WTC11 (cell line): ENCODE measurements at regions not wholly inside any gene's neighbourhood (a gene's known extent, or its start where the extent isn't known, plus 50 kb on each side); places are given as distances from the start of the nearest gene placed in this dataset.

ENCODE experiments used
- ATAC-seq: fragments of 200-7000 bp; cut with Tn5 transposase; 2 replicates; pipeline ENCODE4 v1.10.0; 2021; ENCODE audit warnings: mild to moderate bottlenecking, moderate library complexity
- CTCF ChIA-PET: fragments of 300-600 bp; sonication (Branson Sonifier 250); formaldehyde crosslinking; loops from one replicate; lab custom pipeline; 2021; ENCODE audit warnings: antibody characterized with exemption; lab: Charles Lee
- POLR2A ChIA-PET: fragments of 350-600 bp; sonication (Branson Sonifier 250); formaldehyde crosslinking; loops from one replicate; lab custom pipeline; 2021; ENCODE audit warnings: antibody characterized with exemption; lab: Charles Lee
- DNase-seq: peaks from one replicate; pipeline ENCODE4 v3.0.0; 2021; ENCODE audit warnings: low spot score
- H3K27ac Mint-ChIP-seq: 2 replicates; pipeline ENCODE4 v1.8.0; 2021; ENCODE audit warnings: mixed read lengths
- H3K27me3 Mint-ChIP-seq: 2 replicates; pipeline ENCODE4 v1.8.0; 2021; ENCODE audit warnings: low read depth, mild to moderate bottlenecking, moderate library complexity, mixed read lengths
- H3K36me3 Mint-ChIP-seq: 2 replicates; pipeline ENCODE4 v1.8.0; 2021; ENCODE audit warnings: mixed read lengths
- H3K4me1 Mint-ChIP-seq: 2 replicates; pipeline ENCODE4 v1.8.0; 2022; ENCODE audit warnings: mixed read lengths
- H3K4me3 Mint-ChIP-seq: 2 replicates; pipeline ENCODE4 v1.8.0; 2021; ENCODE audit warnings: mild to moderate bottlenecking, moderate library complexity, mixed read lengths
- H3K9me3 Mint-ChIP-seq: 2 replicates; pipeline ENCODE4 v1.8.0; 2021; ENCODE audit warnings: mixed read lengths
- AR ChIP-seq: fragments of 250-450 bp; sonication (Bioruptor Pico); IDR thresholded peaks from 2 replicates; pipeline ENCODE4 v1.9.0; 2021; ENCODE audit warnings: mild to moderate bottlenecking
- CREM ChIP-seq: sonication (generic); formaldehyde crosslinking; IDR thresholded peaks from 2 replicates; pipeline ENCODE4 v1.8.1; 2022; ENCODE audit warnings: mild to moderate bottlenecking, missing genetic modification reagents, moderate library complexity
- IRF1 ChIP-seq: sonication (generic); formaldehyde crosslinking; IDR thresholded peaks from 2 replicates; pipeline ENCODE4 v1.8.0; 2023; ENCODE audit warnings: missing genetic modification reagents
- PRDM15 ChIP-seq: sonication (generic); formaldehyde crosslinking; IDR thresholded peaks from 2 replicates; pipeline ENCODE4 v1.8.0; 2022; ENCODE audit warnings: missing genetic modification reagents
- SMAD3 ChIP-seq: sonication (generic); formaldehyde crosslinking; IDR thresholded peaks from 2 replicates; pipeline ENCODE4 v1.8.0; 2022; ENCODE audit warnings: missing genetic modification reagents, mild to moderate bottlenecking, borderline replicate concordance
- STAT6 ChIP-seq: sonication (generic); formaldehyde crosslinking; conservative IDR thresholded peaks from 2 replicates; pipeline ENCODE4 v1.8.1; 2023; ENCODE audit warnings: mild to moderate bottlenecking, low read depth, missing genetic modification reagents, moderate library complexity
- TEAD1 ChIP-seq: sonication (generic); formaldehyde crosslinking; IDR thresholded peaks from 2 replicates; pipeline ENCODE4 v1.8.0; 2022; ENCODE audit warnings: mild to moderate bottlenecking, missing genetic modification reagents
- USF1 ChIP-seq: sonication (generic); formaldehyde crosslinking; IDR thresholded peaks from 2 replicates; pipeline ENCODE4 v1.8.0; 2022; ENCODE audit warnings: mild to moderate bottlenecking, missing genetic modification reagents
- ZNF232 ChIP-seq: sonication (generic); formaldehyde crosslinking; IDR thresholded peaks from 2 replicates; pipeline ENCODE4 v1.8.0; 2022; ENCODE audit warnings: mild to moderate bottlenecking, missing genetic modification reagents
- ZNF263 ChIP-seq: sonication (generic); formaldehyde crosslinking; IDR thresholded peaks from 2 replicates; pipeline ENCODE4 v1.8.1; 2022; ENCODE audit warnings: low read depth, mild to moderate bottlenecking, moderate library complexity, missing genetic modification reagents
- ZSCAN18 ChIP-seq: fragments of 250-450 bp; sonication (Bioruptor Pico); IDR thresholded peaks from 2 replicates; pipeline ENCODE4 v2.1.2; 2022; ENCODE audit warnings: mild to moderate bottlenecking, moderate library complexity

GRCh38 chr22:49372530-49373288 lies 455.0 kb downstream of the BRD1 start:
- Mint-ChIP-seq H3K4me1 (peaks cover 7% of the 10 kb centered on the region), H3K9me3 (no peaks in the 10 kb centered on the region), H3K36me3 (no peaks in the 10 kb centered on the region), H3K27me3 (no peaks in the 10 kb centered on the region; the same call in 1 of the 2 replicates), H3K27ac (no peak overlapping the region; the same call in 1 of the 2 replicates), H3K4me3 (no peak overlapping the region)
- ATAC-seq: peak; percentile 87
- ChIA-PET CTCF (interaction anchor here (0.7 to 1.6 kb wide), 7 partner anchors 31 to 658 kb away, joined by 3 to 6 read pairs (median 3); no protein-coding TSS in a partner anchor), POLR2A (no interaction called here)
- no peak for TF ChIP-seq TEAD1
- peak; percentile 46; the same call in 1 of the 2 replicates for TF ChIP-seq ZNF263 (CRISPR knock-in tag)
- peak; percentile 26 for DNase-seq

- H3K4me3 Mint-ChIP-seq: no peak overlapping the region
- ChIA-PET CTCF (interaction anchor here (0.7 to 1.6 kb wide), 4 partner anchors 32 to 326 kb away, joined by 3 to 6 read pairs (median 3); no protein-coding TSS in a partner anchor), POLR2A (no interaction called here)
- TF ChIP-seq CREM (CRISPR knock-in tag) (no peak), AR (CRISPR knock-in tag) (no peak), ZNF232 (CRISPR knock-in tag) (no peak), IRF1 (CRISPR knock-in tag) (no peak), PRDM15 (no peak), SMAD3 (CRISPR knock-in tag) (no peak), USF1 (CRISPR knock-in tag) (no peak), ZSCAN18 (CRISPR knock-in tag) (no peak), STAT6 (no peak)
- ATAC-seq: no peak
- H3K9me3 Mint-ChIP-seq: no peaks in the 10 kb centered on the region
- H3K27ac Mint-ChIP-seq: no peak overlapping the region
- H3K4me1 Mint-ChIP-seq: peaks cover 7% of the 10 kb centered on the region
- no peaks in the 10 kb centered on the region; the same call in 1 of the 2 replicates for H3K27me3 Mint-ChIP-seq
- DNase-seq: peak; percentile 4
- no peaks in the 10 kb centered on the region for H3K36me3 Mint-ChIP-seq
Observed at GRCh38 chr22:49372111-49372529, 455.6 kb downstream of the BRD1 start.
